HG03108 (cell line): ENCODE measurements at regions not wholly inside any gene's neighbourhood (a gene's known extent, or its start where the extent isn't known, plus 50 kb on each side); places are given as distances from the start of the nearest gene placed in this dataset.
"Not testable (repeated sequence)": the region's sequence is repeated elsewhere in the genome, so short reads cannot be mapped to it uniquely, and the experiment has no call there.

Source experiments
- ATAC-seq: cut with Tn5 transposase; IDR thresholded peaks from one replicate; pipeline ENCODE4 v1.9.1; 2021; ENCODE audit warnings: moderate library complexity; ENCODE audit not compliant: unreplicated experiment

GRCh38 chr14:97804056-97804455, 1006.9 kb downstream of the VRK1 start:
- no peak for ATAC-seq

GRCh38 chr14:97806891-97807290, 1009.7 kb downstream of the VRK1 start:
- ATAC-seq, result no peak

- ATAC-seq, result not testable (repeated sequence)
Measured at GRCh38 chr14:97808541-97808940, 1011.4 kb downstream of the VRK1 start.

- ATAC-seq, result no peak
Measured at GRCh38 chr14:97813556-97813955, 1016.4 kb downstream of the VRK1 start.

GRCh38 chr14:97820781-97821180, 1023.6 kb downstream of the VRK1 start:
- ATAC-seq, result no peak

- no peak for ATAC-seq
Measured at GRCh38 chr14:97824218-97824617, 1027.0 kb downstream of the VRK1 start.

- no peak for ATAC-seq
Measured at GRCh38 chr14:97827746-97828145, 1030.6 kb downstream of the VRK1 start.

- no peak for ATAC-seq
Measured at GRCh38 chr14:97832776-97833175, 1035.6 kb downstream of the VRK1 start.

- no peak for ATAC-seq
Measured at GRCh38 chr14:97838986-97839385, 1041.8 kb downstream of the VRK1 start.

GRCh38 chr14:97840159-97840558, 1043.0 kb downstream of the VRK1 start:
- no peak for ATAC-seq

GRCh38 chr14:97841762-97842161, 1044.6 kb downstream of the VRK1 start:
- ATAC-seq, result no peak

- ATAC-seq, result no peak
Measured at GRCh38 chr14:97843066-97843465, 1045.9 kb downstream of the VRK1 start.

- ATAC-seq, result no peak
Measured at GRCh38 chr14:97844042-97844441, 1046.9 kb downstream of the VRK1 start.

GRCh38 chr14:97846156-97846555, 1049.0 kb downstream of the VRK1 start:
- no peak for ATAC-seq

- no peak for ATAC-seq
Measured at GRCh38 chr14:97848317-97848980, 1051.3 kb downstream of the VRK1 start.

- ATAC-seq, result no peak
Measured at GRCh38 chr14:97850466-97850865, 1053.3 kb downstream of the VRK1 start.

GRCh38 chr14:97850886-97851285, 1053.7 kb downstream of the VRK1 start:
- ATAC-seq, result no peak

GRCh38 chr14:97851428-97851995, 1054.3 kb downstream of the VRK1 start:
- no peak for ATAC-seq

- no peak for ATAC-seq
Measured at GRCh38 chr14:97854918-97855317, 1057.7 kb downstream of the VRK1 start.

GRCh38 chr14:97866195-97866594, 1069.0 kb downstream of the VRK1 start:
- no peak for ATAC-seq

GRCh38 chr14:97866664-97867063, 1069.5 kb downstream of the VRK1 start:
- ATAC-seq, result no peak

GRCh38 chr14:97873291-97873690, 1076.1 kb downstream of the VRK1 start:
- ATAC-seq, result no peak

- no peak for ATAC-seq
Measured at GRCh38 chr14:97874394-97874793, 1077.2 kb downstream of the VRK1 start.
